ENCODE measurements at regions not wholly inside any gene's neighbourhood (a gene's known extent, or its start where the extent isn't known, plus 50 kb on each side); places are given as distances from the start of the nearest gene placed in this dataset.

DNA sequence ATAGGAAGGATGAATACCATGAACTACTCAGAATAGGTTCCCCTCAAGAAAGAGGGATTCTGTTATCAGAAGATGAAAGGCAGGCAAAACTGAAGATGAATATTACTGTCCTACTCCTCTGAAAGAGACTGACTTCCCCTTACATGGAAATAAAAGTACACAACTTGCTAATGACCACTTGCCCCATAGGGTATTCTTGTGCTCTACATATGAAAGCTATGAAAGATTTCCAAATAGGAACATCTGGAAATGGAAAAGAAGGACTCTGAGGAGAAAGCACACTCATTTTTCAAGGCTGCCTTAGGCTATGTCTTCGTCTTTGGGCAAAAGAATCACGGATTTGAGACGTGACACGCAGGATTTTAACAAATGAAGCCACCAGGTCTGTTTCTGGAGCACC lies 170.1 kb upstream of the DAB1 start:
- no peak for DNase-seq
- Histone ChIP-seq H3K4me3 (replicated peaks in 1 of 3; ENCODE audit: low read depth in 2 of 3, low read length in 3 of 3) (no peak overlapping the region), H3K27me3 (ENCODE audit: control insufficient read depth in 2 of 2, insufficient read depth in 2 of 2, low read length in 2 of 2) (no peaks in the 10 kb centered on the region), H3K9ac (ENCODE audit: insufficient read depth, low read length, poor library complexity, severe bottlenecking) (no peak overlapping the region), H4K20me1 (ENCODE audit: insufficient read depth, low read length) (no peaks in the 10 kb centered on the region), H3K4me2 (replicated peaks; ENCODE audit: extremely low read depth, low read length, poor library complexity, severe bottlenecking) (no peak overlapping the region), H3K27ac (ENCODE audit: low read depth in 1 of 2, low read length in 2 of 2) (no peak overlapping the region), H3K4me1 (ENCODE audit: control insufficient read depth in 1 of 2, insufficient read depth in 2 of 2, low read length in 2 of 2) (no peaks in the 10 kb centered on the region), H3K79me2 (ENCODE audit: insufficient read depth, low read length) (no peaks in the 10 kb centered on the region), H3K9me3 (replicated peaks in 1 of 2; ENCODE audit: control insufficient read depth in 1 of 2, insufficient read depth in 1 of 2, low read length in 2 of 2) (no peaks in the 10 kb centered on the region), H2AFZ (ENCODE audit: insufficient read depth, low read depth, low read length, poor library complexity, severe bottlenecking) (no peak overlapping the region), H3K36me3 (replicated peaks in 1 of 2; ENCODE audit: control insufficient read depth in 1 of 2, insufficient read depth in 2 of 2, low read length in 2 of 2) (no peaks in the 10 kb centered on the region)
- 94% methylated on average over 4 of the region's 4 CpGs for WGBS (ENCODE audit: insufficient coverage)
- Mint-ChIP-seq H3K27ac (no peak overlapping the region), H3K4me3 (no peak overlapping the region), H3K27me3 (ENCODE audit: low read depth in 3 of 3) (peaks cover 0 to 4% (median 2%) of the 10 kb centered on the region in 3 donors), H3K9me3 (peaks cover 0 to 9% (median 3%) of the 10 kb centered on the region in 7 donors), H3K4me1 (no peaks in the 10 kb centered on the region), H3K36me3 (no peaks in the 10 kb centered on the region)
- TF ChIP-seq, protein P1, sequence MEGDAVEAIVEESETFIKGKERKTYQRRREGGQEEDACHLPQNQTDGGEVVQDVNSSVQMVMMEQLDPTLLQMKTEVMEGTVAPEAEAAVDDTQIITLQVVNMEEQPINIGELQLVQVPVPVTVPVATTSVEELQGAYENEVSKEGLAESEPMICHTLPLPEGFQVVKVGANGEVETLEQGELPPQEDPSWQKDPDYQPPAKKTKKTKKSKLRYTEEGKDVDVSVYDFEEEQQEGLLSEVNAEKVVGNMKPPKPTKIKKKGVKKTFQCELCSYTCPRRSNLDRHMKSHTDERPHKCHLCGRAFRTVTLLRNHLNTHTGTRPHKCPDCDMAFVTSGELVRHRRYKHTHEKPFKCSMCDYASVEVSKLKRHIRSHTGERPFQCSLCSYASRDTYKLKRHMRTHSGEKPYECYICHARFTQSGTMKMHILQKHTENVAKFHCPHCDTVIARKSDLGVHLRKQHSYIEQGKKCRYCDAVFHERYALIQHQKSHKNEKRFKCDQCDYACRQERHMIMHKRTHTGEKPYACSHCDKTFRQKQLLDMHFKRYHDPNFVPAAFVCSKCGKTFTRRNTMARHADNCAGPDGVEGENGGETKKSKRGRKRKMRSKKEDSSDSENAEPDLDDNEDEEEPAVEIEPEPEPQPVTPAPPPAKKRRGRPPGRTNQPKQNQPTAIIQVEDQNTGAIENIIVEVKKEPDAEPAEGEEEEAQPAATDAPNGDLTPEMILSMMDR (IDR thresholded peaks at IDR 0.05), result no peak
- intact Hi-C loops (cut with micrococcal nuclease), result no loop called here

GRCh38 chr1:57591842-57592241 lies 168.0 kb upstream of the DAB1 start:
- no peaks in the 10 kb centered on the region for H3K27me3 ChIP-seq (ENCODE audit: control insufficient read depth in 2 of 2, insufficient read depth in 2 of 2, low read length in 2 of 2)
- no peak overlapping the region for H3K27ac Mint-ChIP-seq
- no peak overlapping the region for H3K4me2 ChIP-seq (replicated peaks; ENCODE audit: extremely low read depth, low read length, poor library complexity, severe bottlenecking)
- intact Hi-C loops (cut with micrococcal nuclease), result no loop called here
- H3K27ac ChIP-seq (ENCODE audit: low read depth in 1 of 2, low read length in 2 of 2), result no peak overlapping the region
- TF ChIP-seq, protein P1 (IDR thresholded peaks at IDR 0.05), result no peak
- no peaks in the 10 kb centered on the region for H4K20me1 ChIP-seq (ENCODE audit: insufficient read depth, low read length)
- no peak overlapping the region for H3K9ac ChIP-seq (ENCODE audit: insufficient read depth, low read length, poor library complexity, severe bottlenecking)
- H3K4me1 Mint-ChIP-seq, result no peaks in the 10 kb centered on the region
- no peak for DNase-seq
- H3K36me3 ChIP-seq (replicated peaks in 1 of 2; ENCODE audit: control insufficient read depth in 1 of 2, insufficient read depth in 2 of 2, low read length in 2 of 2), result no peaks in the 10 kb centered on the region
- no peaks in the 10 kb centered on the region for H3K9me3 ChIP-seq (replicated peaks in 1 of 2; ENCODE audit: control insufficient read depth in 1 of 2, insufficient read depth in 1 of 2, low read length in 2 of 2)
- no peaks in the 10 kb centered on the region for H3K36me3 Mint-ChIP-seq
- no peak overlapping the region for H3K4me3 Mint-ChIP-seq
- H3K4me3 ChIP-seq (replicated peaks in 1 of 3; ENCODE audit: low read depth in 2 of 3, low read length in 3 of 3), result no peak overlapping the region
- H3K27me3 Mint-ChIP-seq (ENCODE audit: low read depth in 3 of 3), result peaks cover 0 to 6% (median 2%) of the 10 kb centered on the region in 3 donors
- H3K4me1 ChIP-seq (ENCODE audit: control insufficient read depth in 1 of 2, insufficient read depth in 2 of 2, low read length in 2 of 2), result no peaks in the 10 kb centered on the region
- no CpG with 5 or more reads among the region's 2 CpGs for WGBS (ENCODE audit: insufficient coverage)
- H3K79me2 ChIP-seq (ENCODE audit: insufficient read depth, low read length), result no peaks in the 10 kb centered on the region
- H3K9me3 Mint-ChIP-seq, result peaks cover 0 to 9% (median 3%) of the 10 kb centered on the region in 7 donors
- H2AFZ ChIP-seq (ENCODE audit: insufficient read depth, low read depth, low read length, poor library complexity, severe bottlenecking), result no peak overlapping the region
